ENCODE measurements at regions not wholly inside any gene's neighbourhood (a gene's known extent, or its start where the extent isn't known, plus 50 kb on each side); places are given as distances from the start of the nearest gene placed in this dataset.

DNA sequence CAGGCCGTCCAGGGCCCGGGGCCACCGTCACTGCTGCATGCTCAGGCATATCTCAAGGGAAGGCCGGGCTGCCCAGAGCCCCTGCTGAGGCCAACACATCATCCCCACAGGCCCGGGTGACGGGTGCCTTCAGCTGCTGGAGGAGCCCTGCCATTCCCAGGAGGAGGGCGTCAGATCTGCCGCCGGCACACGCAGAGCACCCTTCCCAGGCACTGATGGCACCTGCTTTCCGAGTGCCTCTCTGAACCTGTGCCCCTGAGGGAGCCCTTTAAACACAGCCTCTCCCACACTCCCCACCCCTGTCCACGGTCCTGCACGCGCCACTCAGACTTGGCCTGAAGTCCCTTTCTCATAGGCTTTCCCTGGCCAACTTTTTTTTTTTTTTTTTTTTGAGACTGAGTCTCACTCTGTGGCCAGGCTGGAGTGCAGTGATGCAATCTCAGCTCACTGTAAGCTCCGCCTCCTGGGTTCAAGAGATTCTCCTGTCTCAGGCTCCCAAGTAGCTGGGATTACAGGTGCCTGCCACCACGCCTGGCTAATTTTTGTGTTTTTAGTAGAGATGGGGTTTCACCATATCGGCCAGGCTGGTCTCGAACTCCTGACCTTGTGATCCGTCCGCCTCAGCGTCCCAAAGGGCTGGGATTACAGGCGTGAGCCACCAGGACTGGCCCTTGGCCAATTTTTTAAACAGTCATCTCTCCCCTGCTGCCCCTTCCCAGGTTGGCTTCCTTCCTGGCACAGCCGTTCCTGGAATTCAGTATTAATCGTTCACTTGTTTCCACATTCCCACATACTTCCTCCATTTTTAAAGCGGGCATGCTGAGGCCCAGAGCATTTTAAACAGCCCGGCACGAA, 211.7 kb downstream of the NDUFA10 start:
- Histone ChIP-seq H3K27ac (no peak overlapping the region), H3K4me1 (no peaks in the 10 kb centered on the region), H3K36me3 (ENCODE audit: low read depth, missing control alignments) (no peaks in the 10 kb centered on the region), H3K9me3 (no peaks in the 10 kb centered on the region), H3K27me3 (no peaks in the 10 kb centered on the region), H3K4me3 (no peak overlapping the region)
- TF ChIP-seq POLR2A (IDR thresholded peaks at IDR 0.05): no peak
- TF ChIP-seq CTCF (IDR thresholded peaks at IDR 0.05): no peak
- WGBS, 2 donors: 80 to 84% methylated on average over 23 to 27 of the region's 27 CpGs
- intact Hi-C loops (cut with DNase I; ENCODE audit: low total_unique reads): no loop called here
- peak; percentile 20 for DNase-seq

GRCh38 chr2:239811806-239812560, 213.2 kb downstream of the NDUFA10 start:
- H3K4me1 ChIP-seq: no peaks in the 10 kb centered on the region
- TF ChIP-seq POLR2A (IDR thresholded peaks at IDR 0.05): no peak
- TF ChIP-seq CTCF (IDR thresholded peaks at IDR 0.05): no peak
- H3K4me3 ChIP-seq: no peak overlapping the region
- intact Hi-C loops (cut with DNase I; ENCODE audit: low total_unique reads): no loop called here
- 94 to 96% methylated on average over 20 of the region's 20 CpGs for WGBS, 2 donors
- no peak overlapping the region for H3K27ac ChIP-seq
- no peak for DNase-seq
- H3K27me3 ChIP-seq: no peaks in the 10 kb centered on the region
- H3K36me3 ChIP-seq (ENCODE audit: low read depth, missing control alignments): no peaks in the 10 kb centered on the region
- no peaks in the 10 kb centered on the region for H3K9me3 ChIP-seq

DNA sequence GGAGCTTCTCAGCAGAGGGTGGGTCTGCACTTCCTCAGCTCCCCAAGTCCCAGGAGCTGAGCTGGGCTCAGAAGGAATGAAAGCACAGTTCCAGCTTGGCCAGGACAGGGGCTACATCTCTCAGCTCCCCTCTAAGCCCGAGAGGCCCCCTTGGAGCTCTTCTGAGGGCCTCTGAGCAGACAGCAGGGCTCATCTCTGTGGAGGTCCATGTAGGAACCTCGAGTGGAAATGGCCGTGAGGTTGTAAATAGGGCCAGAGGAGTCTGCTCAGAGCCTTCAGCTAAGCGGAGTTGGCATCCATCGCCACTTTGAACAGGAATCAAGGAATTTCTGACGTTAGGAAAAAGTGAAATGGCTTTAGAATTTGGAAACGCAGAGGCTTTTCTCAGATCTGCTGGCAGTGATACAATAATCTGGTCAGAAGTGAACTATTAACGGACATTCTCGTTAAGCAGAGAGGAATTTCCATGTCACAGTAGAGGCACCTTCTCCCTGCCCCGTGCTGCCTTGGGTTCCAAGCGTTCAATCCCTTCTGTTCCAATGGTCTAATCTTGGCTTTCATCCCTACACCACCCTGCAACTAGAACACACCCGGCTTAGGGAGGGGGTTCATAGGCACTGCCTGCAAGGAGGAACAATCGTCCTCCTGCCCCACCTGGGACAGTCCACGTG, 213.9 kb downstream of the NDUFA10 start:
- H3K9me3 ChIP-seq: no peaks in the 10 kb centered on the region
- H3K36me3 ChIP-seq (ENCODE audit: low read depth, missing control alignments): no peaks in the 10 kb centered on the region
- WGBS, 2 donors: 71 to 73% methylated on average over 13 to 14 of the region's 14 CpGs
- intact Hi-C loops (cut with DNase I; ENCODE audit: low total_unique reads): no loop called here
- no peak for DNase-seq
- H3K27me3 ChIP-seq: no peaks in the 10 kb centered on the region
- TF ChIP-seq CTCF (IDR thresholded peaks at IDR 0.05) (no peak), POLR2A (IDR thresholded peaks at IDR 0.05) (no peak)
- no peak overlapping the region for H3K4me3 ChIP-seq
- no peak overlapping the region for H3K27ac ChIP-seq
- no peaks in the 10 kb centered on the region for H3K4me1 ChIP-seq

- intact Hi-C loops (cut with DNase I; ENCODE audit: low total_unique reads): no loop called here
- Histone ChIP-seq H3K4me1 (no peaks in the 10 kb centered on the region), H3K27me3 (no peaks in the 10 kb centered on the region), H3K4me3 (no peak overlapping the region), H3K36me3 (ENCODE audit: low read depth, missing control alignments) (no peaks in the 10 kb centered on the region), H3K27ac (no peak overlapping the region), H3K9me3 (no peaks in the 10 kb centered on the region)
- no peak for DNase-seq
- TF ChIP-seq CTCF (IDR thresholded peaks at IDR 0.05) (no peak), POLR2A (IDR thresholded peaks at IDR 0.05) (no peak)
- WGBS, 2 donors: 66 to 74% methylated on average over 10 to 11 of the region's 11 CpGs
Measured at GRCh38 chr2:239809391-239809790, 215.8 kb downstream of the NDUFA10 start.

Measured in testis (tissue), 2 donors.